ENCODE measurements at regions not wholly inside any gene's neighbourhood (a gene's known extent, or its start where the extent isn't known, plus 50 kb on each side); places are given as distances from the start of the nearest gene placed in this dataset.

DNA sequence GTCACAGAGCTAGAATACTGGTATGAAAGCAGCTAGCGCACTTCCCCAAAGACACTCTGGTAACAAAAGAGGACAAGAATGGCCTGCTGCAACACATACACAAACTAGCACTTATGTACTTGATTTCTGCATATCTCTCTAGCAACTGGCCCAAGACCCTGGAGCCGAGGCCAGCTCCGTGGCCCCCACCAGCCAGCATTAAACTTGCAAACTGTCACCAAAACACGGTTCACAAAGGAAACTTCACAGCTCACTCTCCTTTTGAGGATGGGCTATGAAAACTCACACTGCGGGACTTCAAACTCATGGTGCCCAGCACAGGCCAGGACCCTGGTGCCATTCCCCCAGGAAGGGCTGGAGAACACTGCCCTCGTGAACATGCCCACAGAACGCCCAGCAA is 115.9 kb upstream of the RPS6KA2 start:
- H3K4me2 ChIP-seq: no peak overlapping the region
- WGBS (ENCODE audit: missing lambda C conversion rate): 63% methylated on average over 4 of the region's 7 CpGs
- H3K27ac ChIP-seq: no peak overlapping the region
- no peak for TF ChIP-seq ZFP36 (IDR thresholded peaks at IDR 0.05; ENCODE audit: borderline replicate concordance, partially characterized antibody)
- TF ChIP-seq, protein P1, sequence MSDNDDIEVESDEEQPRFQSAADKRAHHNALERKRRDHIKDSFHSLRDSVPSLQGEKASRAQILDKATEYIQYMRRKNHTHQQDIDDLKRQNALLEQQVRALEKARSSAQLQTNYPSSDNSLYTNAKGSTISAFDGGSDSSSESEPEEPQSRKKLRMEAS (IDR thresholded peaks at IDR 0.05): no peak
- no peak for TF ChIP-seq MAFK (IDR thresholded peaks at IDR 0.05; ENCODE audit: partially characterized antibody)
- TF ChIP-seq FOXS1 (CRISPR knock-in tag; IDR thresholded peaks at IDR 0.05): no peak
- TF ChIP-seq, protein P2, sequence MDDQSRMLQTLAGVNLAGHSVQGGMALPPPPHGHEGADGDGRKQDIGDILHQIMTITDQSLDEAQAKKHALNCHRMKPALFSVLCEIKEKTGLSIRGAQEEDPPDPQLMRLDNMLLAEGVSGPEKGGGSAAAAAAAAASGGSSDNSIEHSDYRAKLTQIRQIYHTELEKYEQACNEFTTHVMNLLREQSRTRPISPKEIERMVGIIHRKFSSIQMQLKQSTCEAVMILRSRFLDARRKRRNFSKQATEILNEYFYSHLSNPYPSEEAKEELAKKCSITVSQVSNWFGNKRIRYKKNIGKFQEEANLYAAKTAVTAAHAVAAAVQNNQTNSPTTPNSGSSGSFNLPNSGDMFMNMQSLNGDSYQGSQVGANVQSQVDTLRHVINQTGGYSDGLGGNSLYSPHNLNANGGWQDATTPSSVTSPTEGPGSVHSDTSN (IDR thresholded peaks at IDR 0.05): no peak
- no peak for TF ChIP-seq ZC3H11A (IDR thresholded peaks at IDR 0.05)
- no peak for TF ChIP-seq MAZ (IDR thresholded peaks at IDR 0.05; ENCODE audit: borderline replicate concordance, low read depth, low read length)
- TF ChIP-seq CBX8 (IDR thresholded peaks at IDR 0.05): no peak
- TF ChIP-seq NFE2L2 (conservative IDR thresholded peaks at IDR 0.05; ENCODE audit: low read length): no peak
- TF ChIP-seq KDM5A (IDR thresholded peaks at IDR 0.05): no peak
- TF ChIP-seq, protein P3, sequence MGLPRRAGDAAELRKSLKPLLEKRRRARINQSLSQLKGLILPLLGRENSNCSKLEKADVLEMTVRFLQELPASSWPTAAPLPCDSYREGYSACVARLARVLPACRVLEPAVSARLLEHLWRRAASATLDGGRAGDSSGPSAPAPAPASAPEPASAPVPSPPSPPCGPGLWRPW (IDR thresholded peaks at IDR 0.05): no peak
- TF ChIP-seq, protein P4, sequence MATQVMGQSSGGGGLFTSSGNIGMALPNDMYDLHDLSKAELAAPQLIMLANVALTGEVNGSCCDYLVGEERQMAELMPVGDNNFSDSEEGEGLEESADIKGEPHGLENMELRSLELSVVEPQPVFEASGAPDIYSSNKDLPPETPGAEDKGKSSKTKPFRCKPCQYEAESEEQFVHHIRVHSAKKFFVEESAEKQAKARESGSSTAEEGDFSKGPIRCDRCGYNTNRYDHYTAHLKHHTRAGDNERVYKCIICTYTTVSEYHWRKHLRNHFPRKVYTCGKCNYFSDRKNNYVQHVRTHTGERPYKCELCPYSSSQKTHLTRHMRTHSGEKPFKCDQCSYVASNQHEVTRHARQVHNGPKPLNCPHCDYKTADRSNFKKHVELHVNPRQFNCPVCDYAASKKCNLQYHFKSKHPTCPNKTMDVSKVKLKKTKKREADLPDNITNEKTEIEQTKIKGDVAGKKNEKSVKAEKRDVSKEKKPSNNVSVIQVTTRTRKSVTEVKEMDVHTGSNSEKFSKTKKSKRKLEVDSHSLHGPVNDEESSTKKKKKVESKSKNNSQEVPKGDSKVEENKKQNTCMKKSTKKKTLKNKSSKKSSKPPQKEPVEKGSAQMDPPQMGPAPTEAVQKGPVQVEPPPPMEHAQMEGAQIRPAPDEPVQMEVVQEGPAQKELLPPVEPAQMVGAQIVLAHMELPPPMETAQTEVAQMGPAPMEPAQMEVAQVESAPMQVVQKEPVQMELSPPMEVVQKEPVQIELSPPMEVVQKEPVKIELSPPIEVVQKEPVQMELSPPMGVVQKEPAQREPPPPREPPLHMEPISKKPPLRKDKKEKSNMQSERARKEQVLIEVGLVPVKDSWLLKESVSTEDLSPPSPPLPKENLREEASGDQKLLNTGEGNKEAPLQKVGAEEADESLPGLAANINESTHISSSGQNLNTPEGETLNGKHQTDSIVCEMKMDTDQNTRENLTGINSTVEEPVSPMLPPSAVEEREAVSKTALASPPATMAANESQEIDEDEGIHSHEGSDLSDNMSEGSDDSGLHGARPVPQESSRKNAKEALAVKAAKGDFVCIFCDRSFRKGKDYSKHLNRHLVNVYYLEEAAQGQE (IDR thresholded peaks at IDR 0.05): no peak
- TF ChIP-seq RARB (CRISPR knock-in tag; IDR thresholded peaks at IDR 0.05): no peak
- TF ChIP-seq CHD4 (IDR thresholded peaks at IDR 0.05; ENCODE audit: borderline replicate concordance): no peak
- H3K4me1 ChIP-seq: no peaks in the 10 kb centered on the region
- no peak overlapping the region for H3K4me3 ChIP-seq
- ATAC-seq: no peak
- FAIRE-seq: no peak
- ChIA-PET CTCF (interaction anchor here (0.6 kb wide), 1 partner anchor 1517 kb away, joined by 3 read pairs; no protein-coding TSS in a partner anchor), POLR2A (no interaction called here)
- DNase-seq (ENCODE audit: low read depth in 1 of 2, low spot score in 1 of 2): no peak
- H3K9me3 ChIP-seq: no peaks in the 10 kb centered on the region

DNA sequence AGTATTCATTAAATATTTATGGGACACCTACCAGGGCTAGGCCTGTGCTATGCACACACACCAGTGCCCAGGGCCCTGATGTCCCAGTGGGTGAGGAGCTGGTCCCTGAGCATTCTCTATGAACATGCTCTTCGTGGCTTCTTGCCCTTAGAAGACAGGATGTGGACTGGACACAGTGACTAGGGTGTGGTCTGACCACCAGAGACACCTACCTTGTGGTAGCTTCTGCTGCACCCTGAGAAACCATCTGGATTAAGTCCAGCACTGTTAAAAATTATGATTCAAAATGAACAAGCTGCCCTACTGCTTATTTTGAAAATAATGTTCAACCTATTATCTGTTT is 112.9 kb upstream of the RPS6KA2 start:
- DNase-seq (ENCODE audit: low read depth in 1 of 2, low spot score in 1 of 2) (no peak), FAIRE-seq (no peak), ATAC-seq (no peak)
- Histone ChIP-seq H3K9me3 (no peaks in the 10 kb centered on the region), H3K4me1 (no peaks in the 10 kb centered on the region), H3K27ac (no peak overlapping the region), H3K4me2 (no peak overlapping the region), H3K4me3 (no peak overlapping the region)
- CTCF ChIA-PET: no interaction called here
- TF ChIP-seq, protein P5, sequence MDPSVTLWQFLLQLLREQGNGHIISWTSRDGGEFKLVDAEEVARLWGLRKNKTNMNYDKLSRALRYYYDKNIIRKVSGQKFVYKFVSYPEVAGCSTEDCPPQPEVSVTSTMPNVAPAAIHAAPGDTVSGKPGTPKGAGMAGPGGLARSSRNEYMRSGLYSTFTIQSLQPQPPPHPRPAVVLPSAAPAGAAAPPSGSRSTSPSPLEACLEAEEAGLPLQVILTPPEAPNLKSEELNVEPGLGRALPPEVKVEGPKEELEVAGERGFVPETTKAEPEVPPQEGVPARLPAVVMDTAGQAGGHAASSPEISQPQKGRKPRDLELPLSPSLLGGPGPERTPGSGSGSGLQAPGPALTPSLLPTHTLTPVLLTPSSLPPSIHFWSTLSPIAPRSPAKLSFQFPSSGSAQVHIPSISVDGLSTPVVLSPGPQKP (IDR thresholded peaks at IDR 0.05; ENCODE audit: low read depth, low read length): no peak
- TF ChIP-seq FOSL2 (IDR thresholded peaks at IDR 0.05) (no peak), FOSL2 (CRISPR knock-in tag; IDR thresholded peaks at IDR 0.05) (no peak), RARB (CRISPR knock-in tag; IDR thresholded peaks at IDR 0.05) (no peak), CBX8 (IDR thresholded peaks at IDR 0.05) (no peak)
- 40% methylated on average over 1 of the region's 1 CpG for WGBS (ENCODE audit: missing lambda C conversion rate)
- POLR2A ChIA-PET: no interaction called here

Measured in A549 (cell line).